ENCODE measurements at regions not wholly inside any gene's neighbourhood (a gene's known extent, or its start where the extent isn't known, plus 50 kb on each side); places are given as distances from the start of the nearest gene placed in this dataset.

DNA sequence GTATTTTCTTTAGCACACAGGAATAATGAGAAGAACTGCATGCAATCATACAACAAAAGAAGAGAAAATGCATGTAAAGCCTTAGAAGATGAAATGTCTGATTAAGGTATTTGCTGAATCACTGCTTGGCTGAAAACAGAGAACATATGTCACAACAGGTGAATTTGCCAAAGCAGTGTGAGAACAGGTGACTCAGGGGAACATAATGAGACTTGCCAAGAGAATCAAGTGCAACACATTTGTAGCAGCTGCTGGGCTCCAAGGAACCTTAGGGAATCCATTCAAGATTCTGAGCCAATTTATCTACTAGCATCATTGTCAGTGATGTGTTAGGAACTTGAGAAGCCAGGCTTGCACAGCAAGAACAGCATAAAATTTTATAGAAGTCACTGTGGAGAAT, 273.1 kb downstream of the PCDH20 start (continued):
- TF ChIP-seq HMGA2 (CRISPR knock-in tag; IDR thresholded peaks at IDR 0.05) = no peak
- TF ChIP-seq GTF2I (CRISPR knock-in tag; conservative IDR thresholded peaks at IDR 0.05) = no peak
- TF ChIP-seq NR1H2 (CRISPR knock-in tag; IDR thresholded peaks at IDR 0.05) = no peak

GRCh38 chr13:61138857-61139256, 276.8 kb downstream of the PCDH20 start:
- no peaks in the 10 kb centered on the region for H3K36me3 Mint-ChIP-seq
- POLR2A ChIA-PET = no interaction called here
- DNase-seq (ENCODE audit: low spot score) (no peak), ATAC-seq (no peak)
- H3K27me3 Mint-ChIP-seq (ENCODE audit: low read depth) = no peaks in the 10 kb centered on the region
- CTCF ChIA-PET = no interaction called here
- TF ChIP-seq ZNF138 (CRISPR knock-in tag; conservative IDR thresholded peaks at IDR 0.05) (no peak), EMX1 (CRISPR knock-in tag; IDR thresholded peaks at IDR 0.05) (no peak), ESRRA (CRISPR knock-in tag; IDR thresholded peaks at IDR 0.05; ENCODE audit: borderline replicate concordance) (no peak), HMGA2 (CRISPR knock-in tag; IDR thresholded peaks at IDR 0.05) (no peak), ZBTB21 (CRISPR knock-in tag; IDR thresholded peaks at IDR 0.05; ENCODE audit: borderline replicate concordance) (no peak), ATF3 (CRISPR knock-in tag; conservative IDR thresholded peaks at IDR 0.05) (no peak), OVOL2 (CRISPR knock-in tag; IDR thresholded peaks at IDR 0.05; ENCODE audit: borderline replicate concordance) (no peak), FOXK1 (CRISPR knock-in tag; IDR thresholded peaks at IDR 0.05) (no peak), SOX15 (CRISPR knock-in tag; IDR thresholded peaks at IDR 0.05) (no peak)
- TF ChIP-seq, protein P1, sequence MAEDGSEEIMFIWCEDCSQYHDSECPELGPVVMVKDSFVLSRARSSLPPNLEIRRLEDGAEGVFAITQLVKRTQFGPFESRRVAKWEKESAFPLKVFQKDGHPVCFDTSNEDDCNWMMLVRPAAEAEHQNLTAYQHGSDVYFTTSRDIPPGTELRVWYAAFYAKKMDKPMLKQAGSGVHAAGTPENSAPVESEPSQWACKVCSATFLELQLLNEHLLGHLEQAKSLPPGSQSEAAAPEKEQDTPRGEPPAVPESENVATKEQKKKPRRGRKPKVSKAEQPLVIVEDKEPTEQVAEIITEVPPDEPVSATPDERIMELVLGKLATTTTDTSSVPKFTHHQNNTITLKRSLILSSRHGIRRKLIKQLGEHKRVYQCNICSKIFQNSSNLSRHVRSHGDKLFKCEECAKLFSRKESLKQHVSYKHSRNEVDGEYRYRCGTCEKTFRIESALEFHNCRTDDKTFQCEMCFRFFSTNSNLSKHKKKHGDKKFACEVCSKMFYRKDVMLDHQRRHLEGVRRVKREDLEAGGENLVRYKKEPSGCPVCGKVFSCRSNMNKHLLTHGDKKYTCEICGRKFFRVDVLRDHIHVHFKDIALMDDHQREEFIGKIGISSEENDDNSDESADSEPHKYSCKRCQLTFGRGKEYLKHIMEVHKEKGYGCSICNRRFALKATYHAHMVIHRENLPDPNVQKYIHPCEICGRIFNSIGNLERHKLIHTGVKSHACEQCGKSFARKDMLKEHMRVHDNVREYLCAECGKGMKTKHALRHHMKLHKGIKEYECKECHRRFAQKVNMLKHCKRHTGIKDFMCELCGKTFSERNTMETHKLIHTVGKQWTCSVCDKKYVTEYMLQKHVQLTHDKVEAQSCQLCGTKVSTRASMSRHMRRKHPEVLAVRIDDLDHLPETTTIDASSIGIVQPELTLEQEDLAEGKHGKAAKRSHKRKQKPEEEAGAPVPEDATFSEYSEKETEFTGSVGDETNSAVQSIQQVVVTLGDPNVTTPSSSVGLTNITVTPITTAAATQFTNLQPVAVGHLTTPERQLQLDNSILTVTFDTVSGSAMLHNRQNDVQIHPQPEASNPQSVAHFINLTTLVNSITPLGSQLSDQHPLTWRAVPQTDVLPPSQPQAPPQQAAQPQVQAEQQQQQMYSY (CRISPR knock-in tag; IDR thresholded peaks at IDR 0.05) = no peak
- TF ChIP-seq, protein P2, sequence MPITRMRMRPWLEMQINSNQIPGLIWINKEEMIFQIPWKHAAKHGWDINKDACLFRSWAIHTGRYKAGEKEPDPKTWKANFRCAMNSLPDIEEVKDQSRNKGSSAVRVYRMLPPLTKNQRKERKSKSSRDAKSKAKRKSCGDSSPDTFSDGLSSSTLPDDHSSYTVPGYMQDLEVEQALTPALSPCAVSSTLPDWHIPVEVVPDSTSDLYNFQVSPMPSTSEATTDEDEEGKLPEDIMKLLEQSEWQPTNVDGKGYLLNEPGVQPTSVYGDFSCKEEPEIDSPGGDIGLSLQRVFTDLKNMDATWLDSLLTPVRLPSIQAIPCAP (CRISPR knock-in tag; IDR thresholded peaks at IDR 0.05) = no peak
- no peak overlapping the region for H3K27ac Mint-ChIP-seq
- H3K9me3 Mint-ChIP-seq = no peaks in the 10 kb centered on the region
- H3K4me3 Mint-ChIP-seq = no peak overlapping the region
- peaks cover 4% of the 10 kb centered on the region for H3K4me1 Mint-ChIP-seq

- H3K27ac Mint-ChIP-seq = no peak overlapping the region
- peaks cover 4% of the 10 kb centered on the region for H3K4me1 Mint-ChIP-seq
- no peak overlapping the region for H3K4me3 Mint-ChIP-seq
- H3K27me3 Mint-ChIP-seq (ENCODE audit: low read depth) = no peaks in the 10 kb centered on the region
- CTCF ChIA-PET = no interaction called here
- POLR2A ChIA-PET = no interaction called here
- peaks cover 3% of the 10 kb centered on the region; the same call in 1 of the 2 replicates for H3K9me3 Mint-ChIP-seq
- no peak for ATAC-seq
- no peaks in the 10 kb centered on the region for H3K36me3 Mint-ChIP-seq
- DNase-seq (ENCODE audit: low spot score) = no peak
- TF ChIP-seq ZNF317 (CRISPR knock-in tag; IDR thresholded peaks at IDR 0.05; ENCODE audit: borderline replicate concordance, low read depth) (no peak), SP1 (CRISPR knock-in tag; conservative IDR thresholded peaks at IDR 0.05) (no peak), FOXP4 (CRISPR knock-in tag; IDR thresholded peaks at IDR 0.05) (no peak), HMGA2 (CRISPR knock-in tag; IDR thresholded peaks at IDR 0.05) (no peak), KAT7 (CRISPR knock-in tag; IDR thresholded peaks at IDR 0.05; ENCODE audit: borderline replicate concordance) (no peak), CBFB (CRISPR knock-in tag; IDR thresholded peaks at IDR 0.05; ENCODE audit: low read depth) (no peak), GTF2I (CRISPR knock-in tag; conservative IDR thresholded peaks at IDR 0.05) (no peak), ZNF121 (CRISPR knock-in tag; IDR thresholded peaks at IDR 0.05) (no peak), NFATC4 (CRISPR knock-in tag; IDR thresholded peaks at IDR 0.05) (no peak), OVOL2 (CRISPR knock-in tag; IDR thresholded peaks at IDR 0.05; ENCODE audit: borderline replicate concordance) (no peak), RELA (CRISPR knock-in tag; IDR thresholded peaks at IDR 0.05; ENCODE audit: borderline replicate concordance) (no peak), ESRRA (CRISPR knock-in tag; IDR thresholded peaks at IDR 0.05; ENCODE audit: borderline replicate concordance) (no peak)
- TF ChIP-seq, protein P3, sequence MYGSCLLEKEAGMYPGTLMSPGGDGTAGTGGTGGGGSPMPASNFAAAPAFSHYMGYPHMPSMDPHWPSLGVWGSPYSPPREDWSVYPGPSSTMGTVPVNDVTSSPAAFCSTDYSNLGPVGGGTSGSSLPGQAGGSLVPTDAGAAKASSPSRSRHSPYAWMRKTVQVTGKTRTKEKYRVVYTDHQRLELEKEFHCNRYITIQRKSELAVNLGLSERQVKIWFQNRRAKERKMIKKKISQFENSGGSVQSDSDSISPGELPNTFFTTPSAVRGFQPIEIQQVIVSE (CRISPR knock-in tag; IDR thresholded peaks at IDR 0.05; ENCODE audit: borderline replicate concordance) = no peak
- TF ChIP-seq, protein P4, sequence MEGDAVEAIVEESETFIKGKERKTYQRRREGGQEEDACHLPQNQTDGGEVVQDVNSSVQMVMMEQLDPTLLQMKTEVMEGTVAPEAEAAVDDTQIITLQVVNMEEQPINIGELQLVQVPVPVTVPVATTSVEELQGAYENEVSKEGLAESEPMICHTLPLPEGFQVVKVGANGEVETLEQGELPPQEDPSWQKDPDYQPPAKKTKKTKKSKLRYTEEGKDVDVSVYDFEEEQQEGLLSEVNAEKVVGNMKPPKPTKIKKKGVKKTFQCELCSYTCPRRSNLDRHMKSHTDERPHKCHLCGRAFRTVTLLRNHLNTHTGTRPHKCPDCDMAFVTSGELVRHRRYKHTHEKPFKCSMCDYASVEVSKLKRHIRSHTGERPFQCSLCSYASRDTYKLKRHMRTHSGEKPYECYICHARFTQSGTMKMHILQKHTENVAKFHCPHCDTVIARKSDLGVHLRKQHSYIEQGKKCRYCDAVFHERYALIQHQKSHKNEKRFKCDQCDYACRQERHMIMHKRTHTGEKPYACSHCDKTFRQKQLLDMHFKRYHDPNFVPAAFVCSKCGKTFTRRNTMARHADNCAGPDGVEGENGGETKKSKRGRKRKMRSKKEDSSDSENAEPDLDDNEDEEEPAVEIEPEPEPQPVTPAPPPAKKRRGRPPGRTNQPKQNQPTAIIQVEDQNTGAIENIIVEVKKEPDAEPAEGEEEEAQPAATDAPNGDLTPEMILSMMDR (IDR thresholded peaks at IDR 0.05) = no peak
- TF ChIP-seq, protein P5, sequence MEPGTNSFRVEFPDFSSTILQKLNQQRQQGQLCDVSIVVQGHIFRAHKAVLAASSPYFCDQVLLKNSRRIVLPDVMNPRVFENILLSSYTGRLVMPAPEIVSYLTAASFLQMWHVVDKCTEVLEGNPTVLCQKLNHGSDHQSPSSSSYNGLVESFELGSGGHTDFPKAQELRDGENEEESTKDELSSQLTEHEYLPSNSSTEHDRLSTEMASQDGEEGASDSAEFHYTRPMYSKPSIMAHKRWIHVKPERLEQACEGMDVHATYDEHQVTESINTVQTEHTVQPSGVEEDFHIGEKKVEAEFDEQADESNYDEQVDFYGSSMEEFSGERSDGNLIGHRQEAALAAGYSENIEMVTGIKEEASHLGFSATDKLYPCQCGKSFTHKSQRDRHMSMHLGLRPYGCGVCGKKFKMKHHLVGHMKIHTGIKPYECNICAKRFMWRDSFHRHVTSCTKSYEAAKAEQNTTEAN (CRISPR knock-in tag; IDR thresholded peaks at IDR 0.05) = no peak
These were observed 279.1 kb downstream of the PCDH20 start for GRCh38 chr13:61136515-61136914.

Measured in WTC11 (cell line).